Smooth muscle cell (in vitro differentiated cells): ENCODE measurements at regions not wholly inside any gene's neighbourhood (a gene's known extent, or its start where the extent isn't known, plus 50 kb on each side); places are given as distances from the start of the nearest gene placed in this dataset.

ENCODE experiments used
- DNase-seq: peaks from one replicate; lab custom pipeline; 2025; ENCODE audit not compliant: unreplicated experiment; lab: John Stamatoyannopoulos, UW
- H2AFZ ChIP-seq: fragments of 200-600 bp; sonication (generic); 2 replicates; pipeline ENCODE4 v1.6.0; 2016; ENCODE audit warnings: antibody characterized with exemption, low read depth, mild to moderate bottlenecking
- H3F3A ChIP-seq: fragments of 200-600 bp; sonication (generic); 2 replicates; pipeline ENCODE4 v1.6.0; 2017; ENCODE audit warnings: antibody characterized with exemption, low read depth
- H3K27ac ChIP-seq: fragments of 200-600 bp; sonication (generic); 2 replicates; pipeline ENCODE4 v1.5.1; 2016; ENCODE audit warnings: low read depth, mild to moderate bottlenecking
- H3K27me3 ChIP-seq: fragments of 200-600 bp; sonication (generic); 2 replicates; pipeline ENCODE4 v1.6.1; 2016; ENCODE audit warnings: low read depth, mild to moderate bottlenecking
- H3K36me3 ChIP-seq: fragments of 200-600 bp; sonication (generic); 2 replicates; pipeline ENCODE4 v1.5.1; 2016; ENCODE audit warnings: low read depth
- H3K4me1 ChIP-seq: fragments of 200-600 bp; sonication (generic); 2 replicates; pipeline ENCODE4 v1.5.1; 2016; ENCODE audit warnings: low read depth
- H3K4me2 ChIP-seq: fragments of 200-600 bp; sonication (generic); 2 replicates; pipeline ENCODE4 v1.6.0; 2016; ENCODE audit warnings: mild to moderate bottlenecking
- H3K4me3 ChIP-seq: fragments of 200-600 bp; sonication (generic); 2 replicates; pipeline ENCODE4 v1.5.1; 2016; ENCODE audit warnings: mild to moderate bottlenecking
- H3K79me2 ChIP-seq: fragments of 200-600 bp; sonication (generic); 2 replicates; pipeline ENCODE4 v1.6.0; 2016; ENCODE audit warnings: low read depth, mild to moderate bottlenecking
- H3K9ac ChIP-seq: fragments of 200-600 bp; sonication (generic); 2 replicates; pipeline ENCODE4 v1.6.0; 2016; ENCODE audit warnings: low read depth
- H3K9me3 ChIP-seq: fragments of 200-600 bp; sonication (generic); replicated peaks from 2 replicates; pipeline ENCODE4 v1.5.1; 2016; ENCODE audit warnings: low read depth
- H4K20me1 ChIP-seq: fragments of 200-600 bp; sonication (generic); 2 replicates; pipeline ENCODE4 v1.6.0; 2016; ENCODE audit warnings: low read depth
- CTCF ChIP-seq: fragments of 200-600 bp; sonication (generic); IDR thresholded peaks from 2 replicates; pipeline ENCODE4 v1.5.1; 2017; ENCODE audit warnings: borderline replicate concordance, mild to moderate bottlenecking, antibody characterized with exemption; ENCODE audit not compliant: insufficient read depth, poor library complexity, severe bottlenecking
- WGBS: methylation state at CpG from one replicate; pipeline ENCODE4 v1.1.7; 2016; ENCODE audit warnings: low lambda C conversion rate; 5-methylcytosine and 5-hydroxymethylcytosine counted together

- Histone ChIP-seq H3K9me3 (no peaks in the 10 kb centered on the region), H3K79me2 (no peaks in the 10 kb centered on the region), H3K36me3 (no peaks in the 10 kb centered on the region), H3K27ac (no peak overlapping the region), H3F3A (no peaks in the 10 kb centered on the region), H3K27me3 (no peaks in the 10 kb centered on the region), H2AFZ (no peak overlapping the region), H3K4me1 (no peaks in the 10 kb centered on the region), H3K4me2 (peak overlapping the region; percentile 58), H4K20me1 (no peaks in the 10 kb centered on the region), H3K4me3 (no peak overlapping the region), H3K9ac (no peak overlapping the region)
- 98% methylated on average over 1 of the region's 1 CpG for WGBS
- no peak for DNase-seq
- no peak for TF ChIP-seq CTCF
These were observed 113.2 kb upstream of the GALNT2 start for GRCh38 chr1:229953736-229954326.

GRCh38 chr1:229964281-229964680 is 102.8 kb upstream of the GALNT2 start:
- TF ChIP-seq CTCF = no peak
- no peak overlapping the region for H3K27ac ChIP-seq
- H3K4me2 ChIP-seq = no peak overlapping the region

GRCh38 chr1:229970714-229971113 is 96.3 kb upstream of the GALNT2 start:
- peaks cover 4% of the 10 kb centered on the region for H3K27me3 ChIP-seq
- WGBS = 34% methylated on average over 8 of the region's 8 CpGs
- no peak for DNase-seq
- H3K27ac ChIP-seq = no peak overlapping the region
- H4K20me1 ChIP-seq = no peaks in the 10 kb centered on the region
- no peak overlapping the region for H3K4me2 ChIP-seq
- H3K9ac ChIP-seq = no peak overlapping the region
- H3K36me3 ChIP-seq = no peaks in the 10 kb centered on the region
- no peak for TF ChIP-seq CTCF
- H3K4me3 ChIP-seq = no peak overlapping the region
- H3K79me2 ChIP-seq = no peaks in the 10 kb centered on the region
- H3K4me1 ChIP-seq = no peaks in the 10 kb centered on the region
- H3F3A ChIP-seq = no peaks in the 10 kb centered on the region
- H3K9me3 ChIP-seq = no peaks in the 10 kb centered on the region
- H2AFZ ChIP-seq = no peak overlapping the region

More at GRCh38 chr1:229964281-229964680, 102.8 kb upstream of the GALNT2 start:
- H3F3A ChIP-seq = no peaks in the 10 kb centered on the region
- H3K4me1 ChIP-seq = no peaks in the 10 kb centered on the region
- 75% methylated on average over 2 of the region's 2 CpGs for WGBS
- no peaks in the 10 kb centered on the region for H3K9me3 ChIP-seq
- H3K9ac ChIP-seq = no peak overlapping the region
- no peaks in the 10 kb centered on the region for H3K36me3 ChIP-seq
- H4K20me1 ChIP-seq = no peaks in the 10 kb centered on the region
- no peak for DNase-seq
- H3K79me2 ChIP-seq = no peaks in the 10 kb centered on the region
- no peak overlapping the region for H3K4me3 ChIP-seq
- peaks cover 4% of the 10 kb centered on the region for H3K27me3 ChIP-seq
- no peak overlapping the region for H2AFZ ChIP-seq

GRCh38 chr1:229971141-229971540 is 95.9 kb upstream of the GALNT2 start:
- 94% methylated on average over 13 of the region's 13 CpGs for WGBS

More at GRCh38 chr1:229971141-229971540, 95.9 kb upstream of the GALNT2 start:
- H3K79me2 ChIP-seq = no peaks in the 10 kb centered on the region
- H3F3A ChIP-seq = no peaks in the 10 kb centered on the region
- no peak overlapping the region for H3K4me3 ChIP-seq
- no peak overlapping the region for H3K4me2 ChIP-seq
- no peaks in the 10 kb centered on the region for H3K36me3 ChIP-seq
- no peak overlapping the region for H2AFZ ChIP-seq
- no peaks in the 10 kb centered on the region for H4K20me1 ChIP-seq
- H3K4me1 ChIP-seq = no peaks in the 10 kb centered on the region
- DNase-seq = no peak
- no peak overlapping the region for H3K27ac ChIP-seq
- H3K9ac ChIP-seq = no peak overlapping the region
- H3K9me3 ChIP-seq = peaks cover 4% of the 10 kb centered on the region
- H3K27me3 ChIP-seq = peaks cover 4% of the 10 kb centered on the region
- TF ChIP-seq CTCF = no peak
